ENCODE measurements at regions not wholly inside any gene's neighbourhood (a gene's known extent, or its start where the extent isn't known, plus 50 kb on each side); places are given as distances from the start of the nearest gene placed in this dataset.

GRCh38 chr10:107806026-107806425, 641.5 kb upstream of the SORCS1 start:
- TF ChIP-seq CTCF (IDR thresholded peaks at IDR 0.05): no peak

DNA sequence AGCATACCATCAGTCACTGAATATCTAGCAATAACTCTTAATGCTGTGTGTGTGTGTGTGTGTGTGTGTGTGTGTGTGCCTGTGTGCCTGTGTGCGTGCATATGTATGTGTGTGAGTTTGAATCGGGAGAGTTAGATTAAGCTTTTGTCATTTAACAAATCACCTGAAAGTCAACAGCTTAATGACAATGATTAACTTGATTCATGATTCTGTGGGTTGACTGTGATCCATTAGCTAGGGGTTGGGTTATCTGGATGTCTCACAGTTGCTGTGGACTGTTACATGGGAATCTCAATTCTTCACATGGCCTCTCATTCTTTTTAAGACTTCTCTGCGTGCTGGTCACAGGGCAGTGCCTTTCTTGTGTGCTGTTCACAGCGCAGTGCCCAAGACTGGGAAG, 639.0 kb upstream of the SORCS1 start:
- no peak for TF ChIP-seq CTCF (IDR thresholded peaks at IDR 0.05)

GRCh38 chr10:107800061-107800460, 635.6 kb upstream of the SORCS1 start:
- no peak for TF ChIP-seq CTCF (IDR thresholded peaks at IDR 0.05)

DNA sequence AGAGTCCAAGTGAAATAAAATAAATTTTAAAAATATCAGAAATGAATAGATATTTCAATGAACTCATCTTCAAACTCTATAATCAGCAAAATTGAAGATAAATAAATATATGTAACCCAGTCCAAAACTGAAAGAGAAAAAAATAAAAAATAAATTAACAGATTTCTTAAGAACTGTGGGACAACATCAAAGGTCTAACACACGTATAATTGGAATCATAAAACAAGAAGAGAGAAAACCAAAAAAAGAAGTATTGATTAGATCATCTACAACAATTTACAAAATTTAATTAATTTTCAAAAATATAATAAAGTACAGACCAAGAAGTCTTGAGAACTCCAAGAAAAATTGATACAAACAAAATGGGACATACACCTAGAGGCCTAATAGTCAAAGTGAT, 625.8 kb upstream of the SORCS1 start:
- no peak for TF ChIP-seq CTCF (IDR thresholded peaks at IDR 0.05)

GRCh38 chr10:107771066-107771465, 606.6 kb upstream of the SORCS1 start:
- TF ChIP-seq CTCF (IDR thresholded peaks at IDR 0.05): no peak

DNA sequence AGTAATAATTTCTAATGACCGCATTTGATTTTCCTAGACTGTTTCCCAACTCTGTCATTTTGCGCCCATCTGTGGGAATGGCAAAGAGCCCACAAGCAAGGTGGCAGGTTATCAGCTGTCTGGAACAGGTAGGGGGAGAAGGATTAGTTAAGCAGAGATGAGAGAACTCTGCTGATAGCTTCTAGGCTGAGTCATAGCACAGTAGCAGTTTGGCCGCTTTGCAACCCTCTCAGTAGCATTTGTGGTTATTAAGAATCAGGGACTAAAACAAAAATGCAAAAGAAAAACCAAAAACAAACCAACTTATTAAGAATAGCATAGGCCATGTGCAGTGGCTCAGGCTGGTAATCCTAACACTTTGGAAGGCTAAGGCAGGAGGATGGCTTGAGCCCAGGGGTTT, 602.7 kb upstream of the SORCS1 start:
- TF ChIP-seq CTCF (IDR thresholded peaks at IDR 0.05): no peak

GRCh38 chr10:107754814-107755213, 590.3 kb upstream of the SORCS1 start:
- no peak for TF ChIP-seq CTCF (IDR thresholded peaks at IDR 0.05)

DNA sequence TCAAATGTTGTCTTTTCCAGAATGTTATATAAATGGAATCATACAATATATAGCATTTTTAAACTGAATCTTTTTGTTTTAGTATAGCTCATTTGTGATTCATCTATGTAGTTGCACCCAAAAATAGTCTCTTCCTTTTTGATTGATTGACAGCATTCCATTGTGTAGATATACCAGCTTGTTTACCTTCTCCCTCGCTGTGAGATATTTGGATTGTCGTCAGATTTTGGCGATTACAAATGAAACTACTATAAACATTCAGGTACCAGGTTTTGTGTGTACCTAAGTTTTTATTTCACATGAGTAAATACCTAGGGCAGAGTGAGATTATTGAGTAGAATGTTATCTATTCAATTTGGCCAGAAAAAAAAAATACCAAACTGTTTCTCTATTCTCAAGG, 584.7 kb upstream of the SORCS1 start:
- TF ChIP-seq CTCF (IDR thresholded peaks at IDR 0.05): no peak
